ENCODE measurements at regions not wholly inside any gene's neighbourhood (a gene's known extent, or its start where the extent isn't known, plus 50 kb on each side); places are given as distances from the start of the nearest gene placed in this dataset.

- TF ChIP-seq CTCF (IDR thresholded peaks at IDR 0.05; ENCODE audit: low read depth, low read length, poor library complexity, severe bottlenecking) (peak; percentile 12), EZH2phosphoT487 (IDR thresholded peaks at IDR 0.05; ENCODE audit: borderline replicate concordance, low read length) (no peak)
Observed at GRCh38 chr13:84985860-84986259, 813.4 kb downstream of the SLITRK6 start.

Measured in DOHH2 (cell line).